CD4-positive, CD25-positive, alpha-beta regulatory T cell (primary cell): ENCODE measurements at regions not wholly inside any gene's neighbourhood (a gene's known extent, or its start where the extent isn't known, plus 50 kb on each side); places are given as distances from the start of the nearest gene placed in this dataset.
"Not testable (repeated sequence)": the region's sequence is repeated elsewhere in the genome, so short reads cannot be mapped to it uniquely, and the experiment has no call there.

Experiments used
- ATAC-seq, 2 donors: fragments of 150-1000 bp; cut with Tn5 transposase; one replicate each; pipeline ENCODE4 v1.10.0; 2021; ENCODE audit warnings: low read depth in 2 of 2, moderate number of reproducible peaks in 2 of 2, moderate library complexity in 1 of 2
- DNase-seq, 3 donors: peaks; one replicate each; pipeline versions ENCODE4 v3.0.0 to v3.0.0-alpha.2; 2012 to 2022; ENCODE audit warnings: mixed read lengths in 1 of 3
- H3K27ac ChIP-seq: one replicate; pipeline ENCODE4 v1.7.0; 2013; ENCODE audit warnings: mild to moderate bottlenecking, low read length; ENCODE audit not compliant: insufficient read depth, poor library complexity, severe bottlenecking
- H3K27me3 ChIP-seq: one replicate; pipeline ENCODE4 v1.7.0; 2013; ENCODE audit warnings: low read length; ENCODE audit not compliant: control insufficient read depth, insufficient read depth
- H3K36me3 ChIP-seq: one replicate; pipeline ENCODE4 v1.7.0; 2013; ENCODE audit warnings: mild to moderate bottlenecking, low read length, moderate library complexity; ENCODE audit not compliant: control insufficient read depth, insufficient read depth
- H3K4me1 ChIP-seq: 2 replicates; pipeline ENCODE4 v1.7.0; 2013; ENCODE audit warnings: mild to moderate bottlenecking, low read length; ENCODE audit not compliant: insufficient read depth, control insufficient read depth, poor library complexity, severe bottlenecking
- H3K4me3 ChIP-seq: one replicate; pipeline ENCODE4 v1.7.0; 2013; ENCODE audit warnings: low read depth, mild to moderate bottlenecking, low read length, moderate library complexity
- H3K9me3 ChIP-seq, 2 experiments: 1 replicate in 1 of 2; 2 replicates in 1 of 2; pipeline ENCODE4 v1.7.0; 2013; ENCODE audit warnings: low read length in 2 of 2, mild to moderate bottlenecking in 1 of 2, moderate library complexity in 1 of 2; ENCODE audit not compliant: control insufficient read depth in 2 of 2
- H3K27ac Mint-ChIP-seq, 3 donors: one replicate each; pipeline ENCODE4 v1.8.0; 2020 to 2022; ENCODE audit warnings: mild to moderate bottlenecking in 3 of 3, mixed read lengths in 3 of 3, moderate library complexity in 2 of 3
- H3K27me3 Mint-ChIP-seq: one replicate; pipeline ENCODE4 v1.8.0; 2022; ENCODE audit warnings: mild to moderate bottlenecking, mixed read lengths
- H3K36me3 Mint-ChIP-seq: one replicate; pipeline ENCODE4 v1.8.0; 2020; ENCODE audit warnings: mixed read lengths
- H3K4me1 Mint-ChIP-seq, 4 donors: one replicate each; pipeline ENCODE4 v1.8.0; 2020 to 2022; ENCODE audit warnings: mixed read lengths in 4 of 4, mild to moderate bottlenecking in 1 of 4
- H3K4me3 Mint-ChIP-seq, 4 donors: one replicate each; pipeline ENCODE4 v1.8.0; 2020 to 2022; ENCODE audit warnings: mild to moderate bottlenecking in 4 of 4, mixed read lengths in 4 of 4, moderate library complexity in 3 of 4
- H3K9me3 Mint-ChIP-seq, 7 donors: one replicate each; pipeline ENCODE4 v1.8.0; 2020 to 2022; ENCODE audit warnings: mixed read lengths in 7 of 7, mild to moderate bottlenecking in 3 of 7, moderate library complexity in 2 of 7

DNA sequence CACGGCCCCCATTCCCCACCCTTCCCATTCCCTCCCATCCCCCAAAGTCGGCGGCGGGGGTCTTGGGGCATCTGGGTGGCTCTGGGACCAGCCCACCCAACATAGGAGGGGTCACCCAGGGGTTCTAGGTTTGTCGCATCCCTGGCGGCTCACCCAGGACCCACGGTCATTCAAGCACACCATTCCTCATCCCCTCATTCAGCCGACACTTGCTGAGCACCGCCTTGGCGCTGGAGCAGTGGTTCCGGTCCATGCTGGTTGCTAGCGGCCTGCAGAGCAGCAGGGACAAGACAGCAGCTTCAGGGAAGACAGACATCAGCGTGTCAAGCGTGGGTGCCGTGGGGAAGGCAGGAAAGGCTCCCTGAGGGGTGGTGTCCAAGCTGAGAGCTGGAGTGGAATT, 50.5 kb upstream of the OTOS start:
- peaks cover 0 to 4% of the 10 kb centered on the region in 2 experiments for H3K9me3 ChIP-seq
- no peaks in the 10 kb centered on the region for H3K27me3 ChIP-seq
- H3K36me3 ChIP-seq = no peaks in the 10 kb centered on the region
- no peak overlapping the region for H3K27ac ChIP-seq
- no peak for ATAC-seq
- Mint-ChIP-seq H3K9me3 (peaks cover 0 to 6% (median 0%) of the 10 kb centered on the region in 7 donors), H3K36me3 (no peaks in the 10 kb centered on the region), H3K27ac (no peak overlapping the region), H3K4me3 (no peak overlapping the region), H3K27me3 (peaks cover 9% of the 10 kb centered on the region), H3K4me1 (no peaks in the 10 kb centered on the region)
- DNase-seq = no peak
- H3K4me3 ChIP-seq = no peak overlapping the region
- no peaks in the 10 kb centered on the region for H3K4me1 ChIP-seq

DNA sequence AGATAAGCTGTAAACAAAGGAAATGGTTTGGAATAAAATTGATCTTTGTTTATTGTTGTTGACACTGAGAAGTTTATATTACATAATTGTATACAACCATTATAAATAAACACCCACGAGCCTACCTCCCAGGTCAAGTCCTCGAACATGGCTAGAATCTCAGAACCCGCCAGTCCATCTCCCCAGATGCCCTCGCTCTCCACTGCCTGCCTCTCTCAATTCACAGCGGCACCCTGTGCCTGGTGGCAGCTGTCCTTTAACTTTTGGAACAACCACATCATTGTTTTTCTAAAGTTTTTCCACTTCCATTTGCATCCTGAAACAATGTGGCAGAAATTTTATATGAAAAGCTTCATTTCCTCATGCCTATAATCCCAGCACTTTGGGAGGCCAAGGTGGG, 52.2 kb upstream of the OTOS start:
- peaks cover 15% of the 10 kb centered on the region for H3K27me3 Mint-ChIP-seq
- no peak for ATAC-seq

DNA sequence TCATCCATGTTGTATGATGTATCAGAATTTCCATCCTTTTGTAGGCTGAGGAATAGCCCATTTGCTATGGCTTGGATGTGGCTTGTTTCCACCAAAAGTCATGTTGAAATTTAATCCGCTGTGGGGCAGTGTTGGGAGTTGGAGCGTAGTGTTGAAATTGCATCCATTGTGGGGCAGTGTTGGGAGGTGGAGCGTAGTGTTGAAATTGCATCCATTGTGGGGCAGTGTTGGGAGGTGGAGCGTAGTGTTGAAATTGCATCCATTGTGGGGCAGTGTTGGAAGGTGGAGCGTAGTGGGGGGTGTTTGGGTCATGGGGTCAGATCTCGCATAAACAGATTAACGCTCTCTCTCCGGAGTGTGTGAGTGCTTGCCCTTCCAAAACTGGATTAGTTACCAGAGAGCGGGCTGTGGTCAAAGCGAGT, 53.9 kb upstream of the OTOS start:
- peaks cover 15% of the 10 kb centered on the region for H3K27me3 Mint-ChIP-seq
- not testable (repeated sequence) for H3K27ac Mint-ChIP-seq

More for the DNA sequence above, 52.2 kb upstream of the OTOS start:
- H3K9me3 ChIP-seq = peaks cover 0 to under 1% of the 10 kb centered on the region in 2 experiments
- no peak for DNase-seq
- H3K27ac ChIP-seq = no peak overlapping the region
- H3K27me3 ChIP-seq = no peaks in the 10 kb centered on the region
- H3K4me1 ChIP-seq = no peaks in the 10 kb centered on the region
- no peak overlapping the region for H3K4me3 ChIP-seq
- Mint-ChIP-seq H3K9me3 (peaks cover 0 to 5% (median 0%) of the 10 kb centered on the region in 7 donors), H3K36me3 (no peaks in the 10 kb centered on the region), H3K4me3 (no peak overlapping the region), H3K27ac (no peak overlapping the region), H3K4me1 (no peaks in the 10 kb centered on the region)
- no peaks in the 10 kb centered on the region for H3K36me3 ChIP-seq

DNA sequence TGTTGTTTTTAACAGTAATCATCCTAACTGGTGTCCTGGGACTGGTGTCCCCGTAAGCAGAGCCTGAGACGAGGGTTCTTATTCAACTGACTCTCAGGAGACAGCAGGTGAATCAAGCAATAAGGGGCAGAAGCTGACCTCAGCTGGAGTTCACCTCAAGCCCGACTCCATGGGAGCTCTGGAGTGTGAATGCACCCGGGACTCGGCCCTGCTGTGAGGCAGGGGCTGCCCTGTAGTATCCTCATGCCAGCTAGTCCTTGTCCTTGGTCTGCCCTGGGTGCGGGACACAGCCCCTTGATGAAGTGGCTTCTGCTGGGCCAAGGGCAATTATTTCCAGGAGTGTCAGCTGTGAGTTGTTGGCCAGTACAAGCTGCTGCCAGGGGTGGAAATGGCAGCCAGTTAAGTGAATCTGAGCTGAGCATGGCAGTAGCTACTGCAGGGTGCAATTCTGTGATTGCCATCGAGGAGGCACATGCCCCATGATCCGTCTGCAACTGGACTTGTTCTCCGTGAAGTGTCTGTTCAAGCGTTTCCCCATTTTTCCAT, 54.9 kb upstream of the OTOS start:
- Histone ChIP-seq H3K27me3 (no peaks in the 10 kb centered on the region), H3K27ac (no peak overlapping the region), H3K36me3 (no peaks in the 10 kb centered on the region), H3K4me1 (no peaks in the 10 kb centered on the region), H3K9me3 (no peaks in the 10 kb centered on the region), H3K4me3 (no peak overlapping the region)
- Mint-ChIP-seq H3K4me3 (no peak overlapping the region), H3K27ac (no peak overlapping the region), H3K36me3 (no peaks in the 10 kb centered on the region), H3K27me3 (peaks cover 15% of the 10 kb centered on the region), H3K4me1 (no peaks in the 10 kb centered on the region), H3K9me3 (peaks cover 0 to 1% (median 0%) of the 10 kb centered on the region in 7 donors)
- no peak for ATAC-seq
- no peak for DNase-seq

More for the DNA sequence above, 53.9 kb upstream of the OTOS start:
- not testable (repeated sequence) for H3K27ac ChIP-seq, DNase-seq, ATAC-seq, H3K36me3 Mint-ChIP-seq, H3K4me1 ChIP-seq, H3K4me3 Mint-ChIP-seq, H3K4me1 Mint-ChIP-seq, H3K27me3 ChIP-seq, H3K9me3 ChIP-seq, H3K4me3 ChIP-seq, H3K36me3 ChIP-seq, H3K9me3 Mint-ChIP-seq

DNA sequence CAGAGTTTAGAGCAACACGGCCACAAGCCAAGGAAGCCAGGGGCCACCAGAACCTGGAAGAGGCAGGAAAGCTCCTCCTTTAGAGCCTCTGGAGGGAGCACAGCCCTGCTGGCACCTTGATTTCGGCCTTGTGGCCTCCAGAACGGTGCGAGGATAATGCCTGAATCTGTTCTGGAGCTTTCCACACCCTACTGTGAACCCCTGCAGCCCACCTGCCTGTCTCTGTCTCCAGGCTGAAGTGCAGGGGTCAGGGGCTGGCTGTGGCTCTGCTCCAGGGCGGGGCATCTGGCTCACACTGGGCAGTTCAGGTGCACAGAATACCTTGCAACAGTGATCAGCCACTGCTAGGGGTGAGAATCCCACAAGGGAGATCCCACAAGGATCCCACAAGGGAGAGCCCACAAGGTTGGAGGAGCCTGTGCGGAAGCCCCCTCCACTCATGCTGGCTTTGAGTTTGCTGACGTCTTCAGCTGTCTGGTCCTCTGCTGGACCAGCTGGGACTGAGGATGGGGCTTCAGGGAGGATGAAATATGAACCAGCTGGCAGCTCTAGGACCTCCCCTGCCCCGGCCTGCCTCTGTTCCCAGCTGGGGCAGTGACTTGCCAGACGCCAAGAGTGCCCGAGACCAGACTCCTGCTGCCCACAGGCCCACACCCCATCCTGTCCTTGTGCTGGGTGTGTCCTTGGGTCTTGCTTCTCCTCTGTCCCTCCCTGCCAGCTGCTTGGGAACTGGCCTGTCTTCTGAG, 56.4 kb upstream of the OTOS start:
- no peak overlapping the region for H3K4me3 Mint-ChIP-seq
- peaks cover 15% of the 10 kb centered on the region for H3K27me3 Mint-ChIP-seq
- H3K4me1 ChIP-seq = no peaks in the 10 kb centered on the region
- H3K27ac Mint-ChIP-seq = no peak overlapping the region
- H3K27me3 ChIP-seq = no peaks in the 10 kb centered on the region
- ATAC-seq (no peak), DNase-seq (no peak)
- H3K9me3 ChIP-seq = no peaks in the 10 kb centered on the region
- H3K9me3 Mint-ChIP-seq = no peaks in the 10 kb centered on the region
- no peaks in the 10 kb centered on the region for H3K4me1 Mint-ChIP-seq
- no peaks in the 10 kb centered on the region for H3K36me3 Mint-ChIP-seq
- no peak overlapping the region for H3K27ac ChIP-seq
- no peak overlapping the region for H3K4me3 ChIP-seq
- no peaks in the 10 kb centered on the region for H3K36me3 ChIP-seq

DNA sequence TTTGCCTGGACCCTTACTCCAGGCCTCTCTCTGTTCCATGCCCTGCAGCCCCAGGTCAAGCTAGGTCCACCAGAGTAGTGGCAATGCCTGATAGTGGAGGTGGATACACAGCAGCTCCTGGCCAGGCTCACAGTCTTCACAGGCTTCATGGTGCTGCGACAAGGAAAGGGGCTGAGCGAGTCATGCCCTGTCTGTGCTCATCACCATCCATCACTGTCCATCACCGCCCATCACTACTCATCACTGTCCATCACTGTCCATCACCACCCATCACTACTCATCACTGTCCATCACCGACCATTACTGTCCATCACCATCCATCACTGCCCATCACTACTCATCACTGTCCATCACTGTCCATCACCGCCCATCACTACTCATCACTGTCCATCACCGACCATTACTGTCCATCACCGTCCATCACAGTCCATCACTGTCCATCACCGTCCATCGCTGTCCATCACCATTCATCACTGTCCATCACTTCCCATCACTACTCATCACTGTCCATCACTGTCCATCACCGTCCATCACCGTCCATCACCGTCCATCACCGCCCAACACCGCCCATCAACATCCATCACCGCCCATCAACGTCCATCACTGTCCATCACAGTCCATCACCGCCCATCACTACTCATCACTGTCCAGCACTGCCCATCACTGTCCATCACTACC, 57.1 kb upstream of the OTOS start:
- H3K4me3 ChIP-seq = no peak overlapping the region
- no peaks in the 10 kb centered on the region for H3K36me3 ChIP-seq
- H3K27me3 ChIP-seq = no peaks in the 10 kb centered on the region
- Mint-ChIP-seq H3K36me3 (no peaks in the 10 kb centered on the region), H3K9me3 (no peaks in the 10 kb centered on the region), H3K4me1 (no peaks in the 10 kb centered on the region), H3K27me3 (peaks cover 17% of the 10 kb centered on the region), H3K27ac (no peak overlapping the region), H3K4me3 (no peak overlapping the region)
- H3K4me1 ChIP-seq = no peaks in the 10 kb centered on the region
- no peak overlapping the region for H3K27ac ChIP-seq
- H3K9me3 ChIP-seq = no peaks in the 10 kb centered on the region
- ATAC-seq = no peak
- no peak for DNase-seq

DNA sequence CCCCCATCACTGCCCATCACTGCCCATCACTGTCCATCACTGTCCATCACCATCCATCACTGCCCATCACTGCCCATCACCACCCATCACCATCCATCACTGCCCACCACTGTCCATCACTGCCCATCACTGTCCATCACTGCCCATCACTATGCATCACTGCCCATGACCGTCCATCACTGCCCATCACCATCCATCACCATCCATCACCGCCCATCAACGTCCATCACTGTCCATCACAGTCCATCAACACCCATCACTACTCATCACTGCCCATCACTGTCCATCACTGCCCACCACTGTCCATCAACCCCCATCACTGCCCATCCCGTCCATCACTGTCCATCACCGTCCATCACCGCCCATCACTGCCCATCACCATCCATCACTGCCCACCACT, 57.8 kb upstream of the OTOS start:
- Mint-ChIP-seq H3K27me3 (peaks cover 15% of the 10 kb centered on the region), H3K36me3 (no peaks in the 10 kb centered on the region), H3K4me3 (no peak overlapping the region), H3K4me1 (no peaks in the 10 kb centered on the region), H3K27ac (no peak overlapping the region), H3K9me3 (peaks cover 0 to under 1% (median 0%) of the 10 kb centered on the region in 7 donors)
- DNase-seq = no peak
- H3K9me3 ChIP-seq = no peaks in the 10 kb centered on the region
- ATAC-seq = no peak
- no peaks in the 10 kb centered on the region for H3K36me3 ChIP-seq
- H3K4me1 ChIP-seq = no peaks in the 10 kb centered on the region
- H3K27me3 ChIP-seq = no peaks in the 10 kb centered on the region
- no peak overlapping the region for H3K27ac ChIP-seq
- no peak overlapping the region for H3K4me3 ChIP-seq
